GM18861 (cell line): ENCODE measurements at regions not wholly inside any gene's neighbourhood (a gene's known extent, or its start where the extent isn't known, plus 50 kb on each side); places are given as distances from the start of the nearest gene placed in this dataset.
"Not testable (repeated sequence)": the region's sequence is repeated elsewhere in the genome, so short reads cannot be mapped to it uniquely, and the experiment has no call there.

ENCODE experiments used
- ATAC-seq: cut with Tn5 transposase; IDR thresholded peaks from one replicate; pipeline ENCODE4 v1.9.1; 2021; ENCODE audit not compliant: unreplicated experiment

DNA sequence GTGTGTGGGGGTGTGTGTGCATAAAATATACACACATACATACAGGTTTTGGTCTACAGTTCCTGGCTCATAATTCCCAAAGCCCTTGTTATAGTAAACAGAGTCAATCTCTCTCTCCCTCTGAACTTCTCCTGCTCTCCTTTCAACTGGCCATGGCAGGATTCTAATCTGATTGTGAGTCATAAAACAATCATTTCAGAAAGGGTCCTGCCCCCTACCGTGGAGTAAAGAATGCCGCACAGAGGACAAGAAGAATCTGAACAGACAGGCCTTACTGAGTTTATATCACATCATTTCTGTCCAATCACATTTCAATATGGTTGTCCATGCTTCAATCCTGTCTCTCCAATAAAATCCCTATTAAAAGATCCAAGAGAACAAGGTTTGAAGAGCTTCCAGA is 416.9 kb downstream of the FRK start:
- ATAC-seq: no peak

DNA sequence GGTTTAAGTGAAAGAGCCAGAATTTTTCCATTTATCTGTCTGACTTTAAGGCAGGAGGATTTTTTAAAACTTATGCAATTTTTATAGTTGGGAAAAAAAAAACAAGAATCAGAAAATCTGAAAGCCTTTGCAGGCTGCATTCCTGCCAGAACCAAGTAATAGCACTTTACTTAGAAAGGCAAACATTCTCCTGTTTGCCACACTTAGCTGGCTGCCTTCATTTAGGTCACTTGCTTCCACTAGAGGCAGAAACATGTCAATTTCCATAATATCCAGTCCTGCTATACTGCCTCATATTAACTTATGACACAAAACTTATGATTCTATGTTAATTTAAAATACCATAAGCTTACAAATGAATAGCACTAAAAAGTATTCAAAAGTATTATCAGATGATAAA is 425.8 kb downstream of the FRK start:
- ATAC-seq: no peak

GRCh38 chr6:115634131-115634530 is 426.6 kb downstream of the FRK start:
- no peak for ATAC-seq

DNA sequence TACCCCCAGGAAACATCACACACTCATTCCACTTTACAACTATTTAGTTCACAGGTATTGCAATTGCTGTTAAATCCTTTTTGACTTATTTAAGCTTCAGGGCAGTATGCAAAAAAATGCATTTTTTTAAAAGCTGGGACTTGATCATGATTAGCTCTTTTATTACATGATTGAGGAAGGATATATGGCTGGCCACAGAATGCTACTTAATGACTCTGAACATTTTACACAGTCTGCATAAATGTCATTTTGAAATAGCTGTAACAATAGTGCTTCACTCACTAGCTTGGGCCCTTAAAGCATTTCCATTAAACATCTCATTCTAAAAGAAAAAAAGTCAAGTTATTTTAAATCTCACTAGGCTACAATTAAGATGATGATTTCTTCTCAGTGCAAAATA is 429.7 kb downstream of the FRK start:
- no peak for ATAC-seq

DNA sequence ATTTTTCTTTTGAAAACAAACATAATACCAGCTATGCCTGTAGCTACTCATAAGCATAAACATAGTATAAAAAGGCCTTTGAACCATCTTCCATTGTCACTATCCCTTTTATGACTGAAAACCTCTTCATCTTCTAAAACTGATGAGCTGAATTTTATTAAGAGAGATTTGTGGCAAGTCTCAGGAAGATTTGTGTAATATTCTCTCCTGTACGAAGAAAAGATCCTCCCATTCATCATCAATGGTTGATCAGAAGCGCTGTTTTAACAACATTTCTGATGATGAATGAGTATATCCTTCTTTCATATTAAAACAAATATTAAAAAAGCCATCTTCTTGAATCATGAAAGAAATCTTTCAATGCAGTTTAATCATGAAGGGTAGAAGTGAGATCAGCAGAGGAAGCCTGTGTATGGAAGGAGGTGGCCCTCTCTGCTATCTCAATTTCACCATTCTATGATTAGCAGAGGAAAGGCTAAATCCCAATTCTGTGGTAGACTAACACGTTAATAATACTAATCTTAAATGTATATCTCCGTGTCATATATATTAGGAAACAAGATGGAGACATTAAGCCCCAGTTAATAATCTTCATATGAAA is 430.2 kb downstream of the FRK start:
- ATAC-seq: no peak

DNA sequence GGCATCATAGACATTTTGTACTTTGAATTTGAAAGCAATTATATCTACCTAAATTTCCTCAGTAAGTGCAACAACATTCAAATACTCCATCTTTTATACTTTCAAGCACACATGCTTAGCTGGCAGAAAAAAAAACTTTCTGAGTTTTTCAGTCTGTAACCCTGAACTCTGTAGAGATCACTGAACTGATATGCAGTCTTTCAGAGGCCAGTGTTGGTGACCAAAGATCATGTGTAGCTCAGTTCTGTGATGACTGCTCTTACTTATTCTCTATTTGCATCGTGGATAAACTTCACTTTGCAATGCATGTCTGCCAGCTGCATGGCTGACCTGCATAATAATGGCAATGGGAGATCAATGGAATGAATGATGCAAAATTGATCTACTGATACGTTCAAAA is 431.3 kb downstream of the FRK start:
- ATAC-seq: no peak

GRCh38 chr6:115618256-115618655 is 442.4 kb downstream of the FRK start:
- no peak for ATAC-seq

DNA sequence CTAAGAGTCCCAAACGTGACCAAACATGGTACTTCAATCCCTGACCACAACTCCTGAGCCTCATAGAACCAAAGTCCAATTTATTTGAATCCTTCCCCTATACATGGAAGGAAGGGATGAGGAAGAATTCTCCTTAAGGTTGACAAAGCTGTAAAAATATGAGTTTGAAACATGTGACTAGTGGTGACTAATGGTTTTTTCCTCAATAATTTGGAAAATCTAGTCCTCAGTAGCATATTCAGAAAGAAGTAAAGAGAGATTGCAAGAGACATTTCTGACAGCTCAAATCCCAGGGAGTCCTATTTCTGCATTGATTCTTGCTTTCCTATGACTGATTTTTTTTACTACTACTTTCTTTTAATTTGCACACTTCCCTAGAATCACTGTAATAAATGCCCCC is 443.7 kb downstream of the FRK start:
- no peak for ATAC-seq

GRCh38 chr6:115613488-115613887 is 447.2 kb downstream of the FRK start:
- ATAC-seq: no peak

- ATAC-seq: no peak
These were observed 447.8 kb downstream of the FRK start for GRCh38 chr6:115612796-115613479.

GRCh38 chr6:115612216-115612615 is 448.5 kb downstream of the FRK start:
- ATAC-seq: no peak

DNA sequence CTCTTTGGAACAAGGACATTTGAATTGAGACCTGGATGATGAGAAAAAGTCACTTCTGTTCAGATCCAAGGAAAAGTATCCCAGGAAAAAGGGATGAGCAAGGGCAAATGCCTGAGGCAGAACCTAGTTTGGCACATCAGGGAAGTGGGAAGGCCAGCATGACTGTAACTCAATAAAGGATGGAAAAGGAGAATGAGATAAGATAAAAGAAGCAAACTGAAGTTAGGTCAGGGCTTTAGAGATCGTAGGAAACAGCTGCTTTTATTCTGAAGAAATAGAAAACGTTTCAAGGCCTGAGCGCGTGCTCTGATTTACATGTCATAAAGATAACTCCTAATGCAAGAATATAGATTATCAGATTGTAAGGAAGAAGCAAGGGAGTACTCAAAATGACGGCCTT is 450.0 kb downstream of the FRK start:
- ATAC-seq: no peak

- ATAC-seq: no peak
These were observed 451.6 kb downstream of the FRK start for GRCh38 chr6:115609111-115609510.

DNA sequence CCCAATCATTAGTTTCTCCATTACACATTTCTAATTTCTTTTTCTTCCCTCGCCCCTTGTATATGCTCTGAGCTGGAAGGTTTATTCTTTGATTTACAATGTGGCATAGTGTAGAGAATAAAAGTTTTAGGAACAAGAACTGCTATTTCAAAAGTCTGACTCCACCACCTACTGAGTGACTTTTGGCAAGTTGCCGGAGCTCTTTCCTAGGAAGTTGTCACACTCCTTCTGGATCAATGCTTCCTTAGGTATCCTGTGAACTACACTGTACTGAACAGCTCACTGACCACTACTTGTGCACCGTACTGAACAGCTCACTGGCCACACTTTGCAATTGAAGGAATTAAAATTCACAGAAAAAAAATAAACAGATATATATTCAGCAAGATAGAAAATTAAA is 458.2 kb downstream of the FRK start:
- ATAC-seq: no peak

DNA sequence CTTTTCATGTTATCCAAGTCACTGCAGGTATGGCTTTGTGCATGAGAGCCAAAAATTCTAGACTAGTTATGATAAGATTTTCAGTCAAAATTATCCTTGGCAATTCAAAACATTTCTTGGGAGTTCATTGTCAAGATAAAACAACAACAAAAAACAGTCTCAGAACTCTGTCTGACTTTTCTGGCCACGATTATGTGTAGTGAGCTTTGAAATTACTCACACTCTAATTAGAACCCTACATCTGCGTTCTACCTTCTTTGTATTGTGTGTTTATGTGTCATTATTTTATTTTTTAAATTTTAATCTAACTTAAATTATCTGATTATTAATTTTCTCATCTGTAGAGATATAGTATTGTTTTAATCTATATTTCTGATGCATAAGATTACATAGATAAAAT is 459.2 kb downstream of the FRK start:
- ATAC-seq: no peak

- ATAC-seq: no peak
These were observed 459.6 kb downstream of the FRK start for GRCh38 chr6:115601064-115601463.

DNA sequence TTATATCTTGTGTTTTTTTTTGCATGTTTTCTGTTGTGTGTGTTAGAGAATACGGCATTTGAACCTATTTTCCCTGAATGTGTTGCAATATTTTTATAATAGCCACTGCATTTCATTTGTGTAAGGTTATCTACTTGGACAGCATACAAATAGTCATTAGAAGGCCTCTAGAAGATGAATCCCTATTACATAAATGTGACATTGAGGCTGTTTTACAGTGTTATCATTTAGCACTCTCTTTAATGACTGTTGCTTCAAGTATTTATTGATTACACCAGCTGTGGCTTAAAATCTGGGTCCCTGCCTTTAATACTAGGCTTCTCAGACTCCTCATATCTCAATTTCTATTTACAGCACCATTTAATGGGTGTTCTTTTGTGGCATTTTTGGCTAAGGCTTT is 465.8 kb downstream of the FRK start:
- no peak for ATAC-seq

- ATAC-seq: no peak
These were observed 468.7 kb downstream of the FRK start for GRCh38 chr6:115592025-115592424.

GRCh38 chr6:115589072-115589471 is 471.6 kb downstream of the FRK start:
- not testable (repeated sequence) for ATAC-seq

DNA sequence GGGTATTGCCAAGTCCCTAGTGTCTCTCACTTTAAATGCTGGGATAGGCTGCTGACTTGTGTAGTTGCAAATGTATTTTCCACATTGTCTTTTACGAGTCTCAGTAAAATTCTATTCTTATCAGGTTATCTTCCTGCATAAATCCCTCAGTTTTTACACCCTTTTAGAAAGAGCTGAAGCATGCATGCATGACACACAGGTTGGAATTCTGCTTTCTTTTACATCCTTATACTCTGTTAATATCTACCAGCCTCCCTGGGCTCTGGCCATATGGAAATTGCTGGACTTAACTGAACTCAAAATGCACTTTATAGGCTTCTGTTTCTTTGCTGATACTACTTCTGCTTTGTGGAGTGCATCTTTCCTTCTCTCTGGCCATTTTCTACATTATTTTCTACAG is 477.4 kb downstream of the FRK start:
- no peak for ATAC-seq

GRCh38 chr6:115582386-115582785 is 478.3 kb downstream of the FRK start:
- no peak for ATAC-seq

DNA sequence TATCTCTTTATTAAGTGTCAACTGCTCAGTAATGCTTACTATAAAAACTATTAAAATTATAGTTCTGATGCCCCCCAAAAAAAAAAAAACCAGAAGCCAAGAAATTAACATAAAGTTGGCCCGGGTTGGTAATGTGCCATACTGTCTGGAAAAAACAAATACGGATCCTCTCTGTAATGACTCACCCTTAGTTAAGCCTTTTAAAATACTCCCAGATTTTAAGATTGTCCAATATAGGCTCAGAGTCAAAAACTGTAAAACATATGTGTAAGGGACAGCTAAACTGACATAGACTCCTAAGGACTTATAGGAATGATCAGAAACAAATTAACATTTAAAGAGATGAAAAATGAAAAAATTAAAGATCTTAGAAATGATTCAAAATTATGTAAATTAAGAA is 481.1 kb downstream of the FRK start:
- not testable (repeated sequence) for ATAC-seq

DNA sequence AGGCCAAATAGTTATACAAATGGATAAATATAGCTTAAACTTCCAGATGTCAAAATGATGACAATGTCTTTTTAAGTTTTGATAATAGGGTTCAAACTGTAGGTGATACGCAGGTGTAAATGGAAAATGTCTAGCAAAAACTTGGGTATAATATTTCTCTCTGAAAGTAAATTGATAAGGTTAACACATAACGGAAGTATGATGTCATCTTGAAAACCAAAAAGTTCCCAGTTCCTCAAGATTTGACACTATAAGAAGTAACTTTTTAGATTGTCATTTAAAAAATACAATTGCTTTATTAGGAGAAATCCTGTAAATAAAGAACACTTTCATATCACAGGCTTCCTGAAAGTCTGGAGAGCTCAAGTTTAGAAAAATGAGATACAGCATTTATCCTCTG is 483.4 kb downstream of the FRK start:
- ATAC-seq: no peak
